Tibial artery (tissue), 4 donors: ENCODE measurements at regions not wholly inside any gene's neighbourhood (a gene's known extent, or its start where the extent isn't known, plus 50 kb on each side); places are given as distances from the start of the nearest gene placed in this dataset.

ENCODE experiments used
- DNase-seq, 2 donors: peaks; one replicate each; pipeline ENCODE4 v3.0.0-alpha.2; 2019
- H3K27ac ChIP-seq, 2 donors: fragments of 200-600 bp; sonication (generic) in 1 of 2; 1 replicate in 1 of 2; 2 replicates in 1 of 2; pipeline ENCODE4 v1.5.1; 2018 to 2019; ENCODE audit warnings: mild to moderate bottlenecking in 1 of 2
- H3K27me3 ChIP-seq, 2 donors: fragments of 200-600 bp; sonication (generic) in 1 of 2; one replicate each; pipeline versions ENCODE4 v1.5.1 to v1.6.0; 2016 to 2019
- H3K36me3 ChIP-seq, 3 donors: fragments of 200-600 bp; sonication (generic) in 2 of 3; one replicate each; pipeline ENCODE4 v1.5.1; 2016 to 2019; ENCODE audit warnings: mild to moderate bottlenecking in 2 of 3
- H3K4me1 ChIP-seq, 4 donors: fragments of 200-600 bp; sonication (generic) in 2 of 4; 1 replicate in 3 of 4; 2 replicates in 1 of 4; pipeline ENCODE4 v1.5.1; 2016 to 2019
- H3K4me3 ChIP-seq, 2 donors: fragments of 200-600 bp; sonication (generic) in 1 of 2; 1 replicate in 1 of 2; 2 replicates in 1 of 2; pipeline ENCODE4 v1.5.1; 2018 to 2019; ENCODE audit warnings: mild to moderate bottlenecking in 2 of 2
- H3K9me3 ChIP-seq, 3 donors: fragments of 200-600 bp; sonication (generic) in 1 of 3; one replicate each; pipeline ENCODE4 v1.5.1; 2016 to 2019
- CTCF ChIP-seq, 2 experiments: fragments of 200-600 bp in 1 of 2; fragments of 450-650 bp in 1 of 2; IDR thresholded peaks; one replicate each; pipeline ENCODE4 v1.5.1; 2017 to 2019; ENCODE audit warnings: antibody characterized with exemption in 2 of 2, mild to moderate bottlenecking in 1 of 2, moderate library complexity in 1 of 2
- intact Hi-C: fragments of 100-400 bp; cut with DNase I; formaldehyde crosslinking; loops from one replicate; pipeline ENCODE4 v1.15.0; 2023; ENCODE audit warnings: low total_unique reads

- Histone ChIP-seq H3K36me3 (no peaks in the 10 kb centered on the region), H3K9me3 (no peaks in the 10 kb centered on the region), H3K4me3 (no peak overlapping the region), H3K27ac (no peak overlapping the region), H3K27me3 (no peaks in the 10 kb centered on the region), H3K4me1 (peaks cover 0 to 21% (median 16%) of the 10 kb centered on the region in 4 donors)
- TF ChIP-seq CTCF (IDR thresholded peaks at IDR 0.05): no peak
- intact Hi-C loops: no loop called here
- no peak for DNase-seq
Measured at GRCh38 chr15:70470556-70471191, 292.7 kb downstream of the UACA start.

- DNase-seq: no peak
- intact Hi-C loops: no loop called here
- H3K27me3 ChIP-seq: no peaks in the 10 kb centered on the region
Measured at GRCh38 chr15:70469651-70470555, 293.5 kb downstream of the UACA start.

GRCh38 chr15:70469182-70469581 lies 294.2 kb downstream of the UACA start:
- no peak for TF ChIP-seq CTCF (IDR thresholded peaks at IDR 0.05)
- no peak overlapping the region for H3K4me3 ChIP-seq
- intact Hi-C loops: no loop called here
- no peaks in the 10 kb centered on the region for H3K36me3 ChIP-seq
- peaks cover 0 to 11% (median 9%) of the 10 kb centered on the region in 4 donors for H3K4me1 ChIP-seq
- H3K27ac ChIP-seq: no peak overlapping the region
- DNase-seq: no peak
- no peaks in the 10 kb centered on the region for H3K27me3 ChIP-seq
- no peaks in the 10 kb centered on the region for H3K9me3 ChIP-seq

More at GRCh38 chr15:70469651-70470555, 293.5 kb downstream of the UACA start:
- H3K27ac ChIP-seq: no peak overlapping the region
- no peak for TF ChIP-seq CTCF (IDR thresholded peaks at IDR 0.05)
- H3K9me3 ChIP-seq: no peaks in the 10 kb centered on the region
- H3K4me3 ChIP-seq: no peak overlapping the region
- H3K36me3 ChIP-seq: no peaks in the 10 kb centered on the region
- peaks cover 0 to 16% (median 12%) of the 10 kb centered on the region in 4 donors for H3K4me1 ChIP-seq

- intact Hi-C loops: no loop called here
- peak; percentile 32 to 52 for TF ChIP-seq CTCF (IDR thresholded peaks at IDR 0.05)
Measured at GRCh38 chr15:70466895-70467529, 296.3 kb downstream of the UACA start.

GRCh38 chr15:70466305-70466704 lies 297.1 kb downstream of the UACA start:
- Histone ChIP-seq H3K36me3 (no peaks in the 10 kb centered on the region), H3K27me3 (no peaks in the 10 kb centered on the region), H3K4me1 (no peaks in the 10 kb centered on the region), H3K27ac (no peak overlapping the region), H3K4me3 (no peak overlapping the region), H3K9me3 (no peaks in the 10 kb centered on the region)
- DNase-seq: no peak
- intact Hi-C loops: no loop called here
- no peak for TF ChIP-seq CTCF (IDR thresholded peaks at IDR 0.05)

More at GRCh38 chr15:70466895-70467529, 296.3 kb downstream of the UACA start:
- no peaks in the 10 kb centered on the region for H3K27me3 ChIP-seq
- no peak overlapping the region for H3K27ac ChIP-seq
- peak; percentile 50 to 74 for DNase-seq
- no peaks in the 10 kb centered on the region for H3K4me1 ChIP-seq
- no peak overlapping the region for H3K4me3 ChIP-seq
- no peaks in the 10 kb centered on the region for H3K9me3 ChIP-seq
- no peaks in the 10 kb centered on the region for H3K36me3 ChIP-seq
